ENCODE measurements at regions not wholly inside any gene's neighbourhood (a gene's known extent, or its start where the extent isn't known, plus 50 kb on each side); places are given as distances from the start of the nearest gene placed in this dataset.

DNA sequence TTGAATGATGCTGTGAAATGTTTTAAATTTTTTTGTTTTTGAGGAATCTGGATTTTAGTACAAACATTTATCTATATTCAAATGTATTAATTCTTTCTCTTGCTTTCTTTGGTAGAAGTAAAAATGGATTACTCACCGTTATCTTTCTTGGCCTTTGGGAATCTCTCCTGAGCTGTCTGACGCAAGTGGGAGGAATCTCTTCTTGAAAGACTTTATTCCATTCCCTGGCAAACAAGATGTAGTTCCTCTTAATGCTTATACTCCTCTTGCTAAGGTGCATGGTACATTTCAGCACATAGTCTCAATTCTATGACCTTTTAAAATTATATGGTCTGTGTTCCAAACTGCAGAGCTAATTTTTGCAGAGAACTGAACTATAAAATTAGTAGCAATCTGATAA, 246.2 kb upstream of the SLC10A2 start:
- TF ChIP-seq, protein P1, sequence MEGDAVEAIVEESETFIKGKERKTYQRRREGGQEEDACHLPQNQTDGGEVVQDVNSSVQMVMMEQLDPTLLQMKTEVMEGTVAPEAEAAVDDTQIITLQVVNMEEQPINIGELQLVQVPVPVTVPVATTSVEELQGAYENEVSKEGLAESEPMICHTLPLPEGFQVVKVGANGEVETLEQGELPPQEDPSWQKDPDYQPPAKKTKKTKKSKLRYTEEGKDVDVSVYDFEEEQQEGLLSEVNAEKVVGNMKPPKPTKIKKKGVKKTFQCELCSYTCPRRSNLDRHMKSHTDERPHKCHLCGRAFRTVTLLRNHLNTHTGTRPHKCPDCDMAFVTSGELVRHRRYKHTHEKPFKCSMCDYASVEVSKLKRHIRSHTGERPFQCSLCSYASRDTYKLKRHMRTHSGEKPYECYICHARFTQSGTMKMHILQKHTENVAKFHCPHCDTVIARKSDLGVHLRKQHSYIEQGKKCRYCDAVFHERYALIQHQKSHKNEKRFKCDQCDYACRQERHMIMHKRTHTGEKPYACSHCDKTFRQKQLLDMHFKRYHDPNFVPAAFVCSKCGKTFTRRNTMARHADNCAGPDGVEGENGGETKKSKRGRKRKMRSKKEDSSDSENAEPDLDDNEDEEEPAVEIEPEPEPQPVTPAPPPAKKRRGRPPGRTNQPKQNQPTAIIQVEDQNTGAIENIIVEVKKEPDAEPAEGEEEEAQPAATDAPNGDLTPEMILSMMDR (IDR thresholded peaks at IDR 0.05), result no peak

DNA sequence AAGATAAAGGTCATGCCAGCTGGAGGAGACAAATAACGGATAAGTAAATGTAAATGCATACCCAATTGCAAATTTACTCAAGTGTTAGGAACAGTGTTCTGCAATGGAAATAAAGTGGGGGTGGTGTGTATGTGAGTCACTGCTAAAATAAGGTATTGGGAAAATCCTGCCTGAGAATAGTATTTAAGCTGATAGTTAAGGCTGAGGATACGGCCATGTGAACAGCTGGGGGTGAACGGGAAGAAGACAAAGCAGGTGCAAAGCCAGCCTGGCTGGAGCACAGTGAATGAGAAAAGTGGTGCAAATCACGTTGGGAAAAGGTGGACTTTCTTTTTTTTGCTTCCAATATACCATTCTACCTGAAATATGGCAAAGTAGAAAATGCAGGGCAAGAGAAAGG, 242.4 kb upstream of the SLC10A2 start:
- Histone ChIP-seq H3K27me3 (no peaks in the 10 kb centered on the region), H3K27ac (no peak overlapping the region), H3K4me1 (ENCODE audit: control insufficient read depth in 1 of 2, insufficient read depth in 1 of 2, low read depth in 1 of 2, low read length in 1 of 2) (no peaks in the 10 kb centered on the region), H3K4me3 (ENCODE audit: low read depth in 1 of 2, low read length in 1 of 2) (no peak overlapping the region), H3K36me3 (no peaks in the 10 kb centered on the region), H3K9me3 (no peaks in the 10 kb centered on the region)
- TF ChIP-seq, protein P1 (IDR thresholded peaks at IDR 0.05), result no peak

More for the DNA sequence above, 246.2 kb upstream of the SLC10A2 start:
- no peak overlapping the region for H3K27ac ChIP-seq
- H3K4me1 ChIP-seq (ENCODE audit: control insufficient read depth in 1 of 2, insufficient read depth in 1 of 2, low read depth in 1 of 2, low read length in 1 of 2), result no peaks in the 10 kb centered on the region
- no peak overlapping the region for H3K4me3 ChIP-seq (ENCODE audit: low read depth in 1 of 2, low read length in 1 of 2)
- no peaks in the 10 kb centered on the region for H3K9me3 ChIP-seq
- H3K27me3 ChIP-seq, result no peaks in the 10 kb centered on the region
- no peaks in the 10 kb centered on the region for H3K36me3 ChIP-seq

DNA sequence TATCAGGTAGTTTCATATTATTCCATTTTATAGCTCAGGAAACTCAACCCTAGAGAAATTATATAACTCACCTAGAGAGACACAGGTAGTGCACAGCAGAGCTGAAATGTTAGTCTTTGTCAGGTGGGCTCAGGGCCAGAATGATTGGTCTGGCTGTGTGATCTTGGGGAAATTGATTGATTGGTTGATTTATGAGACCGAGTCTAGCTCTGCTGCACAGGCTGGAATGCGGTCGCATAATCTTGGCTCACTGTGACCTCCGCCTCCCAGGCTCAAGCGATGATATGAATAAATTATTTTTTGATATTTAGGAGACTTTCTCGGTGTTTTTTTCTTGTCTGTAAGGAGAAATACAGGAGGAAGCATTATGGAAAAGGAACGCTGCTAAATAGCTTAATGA, 239.9 kb upstream of the SLC10A2 start:
- Histone ChIP-seq H3K36me3 (no peaks in the 10 kb centered on the region), H3K9me3 (no peaks in the 10 kb centered on the region), H3K27me3 (no peaks in the 10 kb centered on the region), H3K4me1 (ENCODE audit: control insufficient read depth in 1 of 2, insufficient read depth in 1 of 2, low read depth in 1 of 2, low read length in 1 of 2) (no peaks in the 10 kb centered on the region), H3K4me3 (ENCODE audit: low read depth in 1 of 2, low read length in 1 of 2) (no peak overlapping the region), H3K27ac (no peak overlapping the region)
- TF ChIP-seq, protein P1 (IDR thresholded peaks at IDR 0.05), result no peak

DNA sequence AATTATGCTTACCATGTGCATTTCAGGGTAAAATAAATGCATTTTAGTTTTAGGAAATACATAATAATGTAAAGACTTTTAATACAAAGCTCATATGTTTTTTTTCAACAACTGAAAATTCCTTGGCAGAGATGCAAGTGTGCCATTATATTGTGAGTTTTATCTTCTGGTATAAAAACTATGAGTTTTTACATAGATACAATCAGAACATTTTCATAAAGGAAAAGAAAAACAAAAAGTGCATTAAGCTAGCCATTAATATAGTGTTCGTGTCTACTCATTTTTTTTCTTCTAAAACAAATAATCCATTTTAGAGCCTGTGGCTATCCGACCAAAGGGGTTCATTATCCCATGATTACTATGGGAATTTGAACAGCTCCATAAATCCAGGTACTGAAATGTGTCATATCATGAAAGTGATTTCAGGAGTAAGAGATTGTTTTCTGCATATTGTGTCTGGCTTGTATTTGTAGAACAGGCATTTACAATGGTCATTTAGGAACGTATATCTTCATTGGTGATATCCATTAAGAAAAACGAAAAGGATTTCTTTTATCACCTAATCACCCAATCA, 236.9 kb upstream of the SLC10A2 start:
- TF ChIP-seq, protein P1 (IDR thresholded peaks at IDR 0.05), result no peak
- H3K27ac ChIP-seq, result no peak overlapping the region
- no peaks in the 10 kb centered on the region for H3K9me3 ChIP-seq
- H3K36me3 ChIP-seq, result no peaks in the 10 kb centered on the region
- no peaks in the 10 kb centered on the region for H3K27me3 ChIP-seq
- H3K4me3 ChIP-seq (ENCODE audit: low read depth in 1 of 2, low read length in 1 of 2), result no peak overlapping the region
- H3K4me1 ChIP-seq (ENCODE audit: control insufficient read depth in 1 of 2, insufficient read depth in 1 of 2, low read depth in 1 of 2, low read length in 1 of 2), result no peaks in the 10 kb centered on the region

DNA sequence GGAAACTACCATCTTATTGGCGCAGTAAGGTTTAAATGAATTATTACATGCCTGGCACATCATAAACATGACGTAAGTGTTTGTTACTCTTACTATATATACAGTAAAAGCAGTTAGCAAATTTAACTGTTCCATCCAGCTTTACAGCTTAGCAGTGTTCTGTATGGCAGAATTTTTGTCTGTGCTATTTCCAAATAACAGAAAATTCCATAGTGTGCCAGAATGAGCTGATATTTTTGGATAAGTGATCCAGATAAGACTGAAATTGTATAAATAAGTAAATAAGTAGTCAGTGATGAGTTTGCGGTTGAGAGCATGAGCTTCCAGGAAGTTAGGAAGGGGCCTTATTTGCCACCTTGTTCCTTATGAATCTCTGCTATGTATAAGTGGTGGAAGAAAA, 236.5 kb upstream of the SLC10A2 start:
- Histone ChIP-seq H3K9me3 (no peaks in the 10 kb centered on the region), H3K4me1 (ENCODE audit: control insufficient read depth in 1 of 2, insufficient read depth in 1 of 2, low read depth in 1 of 2, low read length in 1 of 2) (no peaks in the 10 kb centered on the region), H3K4me3 (ENCODE audit: low read depth in 1 of 2, low read length in 1 of 2) (no peak overlapping the region), H3K36me3 (no peaks in the 10 kb centered on the region), H3K27ac (no peak overlapping the region), H3K27me3 (no peaks in the 10 kb centered on the region)
- TF ChIP-seq, protein P1 (IDR thresholded peaks at IDR 0.05), result no peak

DNA sequence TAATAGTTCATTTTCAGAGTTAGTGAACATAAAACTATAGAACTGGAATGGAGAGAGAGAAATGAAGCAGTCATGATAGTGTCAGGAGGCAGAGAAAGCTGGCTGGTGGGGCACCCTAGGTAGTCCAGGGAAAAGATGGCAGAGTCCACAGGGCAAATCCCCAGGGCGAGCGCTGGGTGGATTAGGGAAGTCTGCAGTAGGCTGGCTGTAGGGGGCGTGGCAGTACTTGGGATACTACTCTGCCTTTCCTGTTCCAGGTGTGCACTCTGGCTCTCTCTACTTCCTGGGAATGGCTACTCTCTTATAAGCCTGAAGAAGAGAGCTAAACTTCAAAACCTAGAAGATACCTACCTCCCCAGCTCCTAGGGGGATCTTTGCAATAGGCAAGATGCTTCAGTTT, 232.9 kb upstream of the SLC10A2 start:
- no peak overlapping the region for H3K4me3 ChIP-seq (ENCODE audit: low read depth in 1 of 2, low read length in 1 of 2)
- H3K4me1 ChIP-seq (ENCODE audit: control insufficient read depth in 1 of 2, insufficient read depth in 1 of 2, low read depth in 1 of 2, low read length in 1 of 2), result no peaks in the 10 kb centered on the region
- H3K36me3 ChIP-seq, result no peaks in the 10 kb centered on the region
- TF ChIP-seq, protein P1 (IDR thresholded peaks at IDR 0.05), result no peak
- no peak overlapping the region for H3K27ac ChIP-seq
- no peaks in the 10 kb centered on the region for H3K9me3 ChIP-seq
- no peaks in the 10 kb centered on the region for H3K27me3 ChIP-seq

All from neutrophil (primary cell).